ENCODE measurements at regions not wholly inside any gene's neighbourhood (a gene's known extent, or its start where the extent isn't known, plus 50 kb on each side); places are given as distances from the start of the nearest gene placed in this dataset.

DNA sequence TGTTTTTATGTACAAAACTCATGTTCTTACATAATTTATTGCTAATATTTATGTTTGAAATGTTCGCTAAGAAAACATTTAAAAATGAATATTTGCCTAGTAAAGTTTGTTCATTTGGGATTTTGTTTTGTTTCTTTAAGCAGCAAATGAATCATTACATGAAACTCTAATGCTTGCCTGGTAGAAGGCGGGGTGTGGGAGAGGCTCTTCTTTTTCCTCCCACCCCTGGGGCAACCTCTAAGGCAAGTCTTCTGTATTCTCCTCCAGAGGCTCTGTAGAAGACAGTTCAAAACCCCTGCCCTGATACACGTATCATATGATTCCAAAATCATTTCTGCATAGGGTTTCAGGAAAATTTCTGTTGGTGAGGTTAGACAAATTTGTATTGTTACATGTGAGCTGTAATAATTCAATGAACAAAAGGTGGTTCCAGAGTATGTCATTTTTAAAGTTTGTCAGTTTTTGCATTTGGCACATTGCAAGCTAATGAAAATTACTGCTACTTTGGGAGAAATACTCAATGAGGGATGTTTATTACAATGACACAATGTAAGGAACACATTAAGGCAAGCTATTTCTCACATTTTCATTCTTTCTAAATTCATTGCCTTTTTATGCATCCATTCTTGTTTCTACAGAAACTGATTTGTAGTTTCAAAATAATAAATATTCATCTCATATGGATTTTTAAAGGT is 302.3 kb upstream of the UBE2E3 start:
- Histone ChIP-seq H3K4me1 (no peaks in the 10 kb centered on the region), H3K27me3 (no peaks in the 10 kb centered on the region), H3K4me3 (no peak overlapping the region), H3K36me3 (no peaks in the 10 kb centered on the region), H3K9me3 (no peaks in the 10 kb centered on the region), H3K27ac (no peak overlapping the region)
- TF ChIP-seq, protein P1, sequence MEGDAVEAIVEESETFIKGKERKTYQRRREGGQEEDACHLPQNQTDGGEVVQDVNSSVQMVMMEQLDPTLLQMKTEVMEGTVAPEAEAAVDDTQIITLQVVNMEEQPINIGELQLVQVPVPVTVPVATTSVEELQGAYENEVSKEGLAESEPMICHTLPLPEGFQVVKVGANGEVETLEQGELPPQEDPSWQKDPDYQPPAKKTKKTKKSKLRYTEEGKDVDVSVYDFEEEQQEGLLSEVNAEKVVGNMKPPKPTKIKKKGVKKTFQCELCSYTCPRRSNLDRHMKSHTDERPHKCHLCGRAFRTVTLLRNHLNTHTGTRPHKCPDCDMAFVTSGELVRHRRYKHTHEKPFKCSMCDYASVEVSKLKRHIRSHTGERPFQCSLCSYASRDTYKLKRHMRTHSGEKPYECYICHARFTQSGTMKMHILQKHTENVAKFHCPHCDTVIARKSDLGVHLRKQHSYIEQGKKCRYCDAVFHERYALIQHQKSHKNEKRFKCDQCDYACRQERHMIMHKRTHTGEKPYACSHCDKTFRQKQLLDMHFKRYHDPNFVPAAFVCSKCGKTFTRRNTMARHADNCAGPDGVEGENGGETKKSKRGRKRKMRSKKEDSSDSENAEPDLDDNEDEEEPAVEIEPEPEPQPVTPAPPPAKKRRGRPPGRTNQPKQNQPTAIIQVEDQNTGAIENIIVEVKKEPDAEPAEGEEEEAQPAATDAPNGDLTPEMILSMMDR (IDR thresholded peaks at IDR 0.05) = no peak
- no peak for TF ChIP-seq POLR2A (IDR thresholded peaks at IDR 0.05)
- DNase-seq = no peak

DNA sequence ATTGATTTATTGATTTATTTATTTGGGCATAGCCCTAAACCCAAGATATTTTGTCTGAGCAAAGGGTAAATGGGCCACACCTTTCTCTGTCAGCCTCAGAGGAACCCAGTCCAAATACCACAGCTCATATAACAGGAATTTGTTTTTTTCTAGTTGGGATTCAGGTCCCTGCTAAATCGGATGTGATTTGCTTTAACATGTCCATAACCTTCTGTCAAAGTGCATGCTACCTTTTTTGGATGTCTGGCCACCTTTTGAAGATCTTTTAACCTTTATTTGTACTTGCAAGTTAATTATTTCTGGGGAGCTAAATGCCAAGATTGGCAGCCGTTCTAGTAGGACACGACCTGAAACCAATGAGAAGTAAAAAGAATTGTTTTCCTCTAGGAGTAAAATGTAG is 303.2 kb upstream of the UBE2E3 start:
- Histone ChIP-seq H3K9me3 (no peaks in the 10 kb centered on the region), H3K36me3 (no peaks in the 10 kb centered on the region), H3K27ac (no peak overlapping the region), H3K4me1 (no peaks in the 10 kb centered on the region), H3K4me3 (no peak overlapping the region), H3K27me3 (no peaks in the 10 kb centered on the region)
- no peak for DNase-seq
- TF ChIP-seq, protein P1 (IDR thresholded peaks at IDR 0.05) = no peak
- no peak for TF ChIP-seq POLR2A (IDR thresholded peaks at IDR 0.05)

DNA sequence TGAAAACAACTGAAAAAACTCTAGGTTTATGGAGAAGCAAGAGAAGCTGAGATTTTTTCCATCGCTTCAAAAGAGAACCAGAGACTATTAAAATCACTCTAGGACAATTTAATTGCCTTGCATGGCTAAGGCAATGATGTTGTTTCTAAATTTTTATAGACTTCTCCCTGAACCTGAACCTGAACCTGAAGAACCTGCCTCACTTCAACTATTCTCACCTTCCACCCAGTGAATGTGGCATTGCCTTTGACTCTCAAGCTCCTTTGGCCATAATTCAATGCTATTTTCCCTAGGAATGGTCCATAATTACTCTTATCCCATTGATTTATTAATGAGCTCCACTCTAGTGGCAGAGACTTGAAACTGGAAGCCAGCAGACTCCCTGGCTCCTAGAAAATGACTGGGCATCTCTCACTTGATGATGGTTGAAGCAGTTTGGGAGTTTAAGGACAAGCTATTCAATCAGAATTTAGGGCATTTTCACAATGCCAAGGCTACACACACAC is 303.8 kb upstream of the UBE2E3 start:
- no peak for DNase-seq
- Histone ChIP-seq H3K36me3 (no peaks in the 10 kb centered on the region), H3K27me3 (no peaks in the 10 kb centered on the region), H3K4me1 (no peaks in the 10 kb centered on the region), H3K9me3 (no peaks in the 10 kb centered on the region), H3K4me3 (no peak overlapping the region), H3K27ac (no peak overlapping the region)
- TF ChIP-seq POLR2A (IDR thresholded peaks at IDR 0.05) = no peak
- TF ChIP-seq, protein P1 (IDR thresholded peaks at IDR 0.05) = no peak

DNA sequence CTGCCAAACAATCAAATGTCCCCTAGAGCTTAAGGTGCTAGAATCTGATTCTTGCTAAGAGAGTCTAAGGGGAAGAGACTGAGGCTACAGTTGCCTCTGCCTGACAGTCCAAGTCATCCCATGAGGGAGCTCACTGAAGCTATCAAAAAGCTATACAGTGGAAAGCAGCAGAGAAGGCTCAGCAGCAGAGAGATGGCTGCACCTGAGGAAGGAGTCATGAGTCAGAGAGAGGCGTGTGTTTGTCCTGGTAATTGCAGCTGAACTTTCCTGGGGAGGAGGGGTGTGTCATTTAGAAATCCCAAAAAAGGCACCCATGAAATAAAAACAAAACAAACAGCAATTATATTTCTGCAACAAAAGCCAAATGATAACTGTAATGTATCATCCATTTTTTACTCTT is 305.2 kb upstream of the UBE2E3 start:
- H3K9me3 ChIP-seq = no peaks in the 10 kb centered on the region
- TF ChIP-seq, protein P1 (IDR thresholded peaks at IDR 0.05) = no peak
- TF ChIP-seq POLR2A (IDR thresholded peaks at IDR 0.05) = no peak
- no peaks in the 10 kb centered on the region for H3K4me1 ChIP-seq
- no peaks in the 10 kb centered on the region for H3K36me3 ChIP-seq
- H3K4me3 ChIP-seq = no peak overlapping the region
- no peak for DNase-seq
- no peaks in the 10 kb centered on the region for H3K27me3 ChIP-seq
- H3K27ac ChIP-seq = no peak overlapping the region

DNA sequence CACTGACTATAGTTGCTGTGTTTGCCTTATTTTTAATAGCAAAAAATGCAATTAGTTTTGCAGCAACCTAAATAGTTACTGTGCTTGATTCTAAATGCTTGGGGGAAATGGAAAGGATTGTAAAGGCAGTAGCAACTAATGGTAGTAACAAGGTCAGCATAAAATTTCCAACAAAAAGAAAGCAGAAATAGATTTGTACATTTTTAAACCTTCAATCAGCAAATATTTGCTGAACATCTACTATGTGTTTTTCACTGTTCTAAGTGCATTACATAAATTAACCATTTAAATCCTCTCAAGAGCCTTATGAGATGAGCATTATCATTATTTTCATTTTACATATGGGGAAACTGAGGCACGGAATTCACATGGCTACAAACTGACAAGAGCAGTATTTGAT is 308.0 kb upstream of the UBE2E3 start:
- no peaks in the 10 kb centered on the region for H3K4me1 ChIP-seq
- no peak overlapping the region for H3K4me3 ChIP-seq
- no peaks in the 10 kb centered on the region for H3K36me3 ChIP-seq
- no peak for TF ChIP-seq POLR2A (IDR thresholded peaks at IDR 0.05)
- TF ChIP-seq, protein P1 (IDR thresholded peaks at IDR 0.05) = no peak
- no peak overlapping the region for H3K27ac ChIP-seq
- H3K27me3 ChIP-seq = no peaks in the 10 kb centered on the region
- no peak for DNase-seq
- no peaks in the 10 kb centered on the region for H3K9me3 ChIP-seq

Data from Peyer's patch (tissue), 4 donors.